ENCODE measurements at regions not wholly inside any gene's neighbourhood (a gene's known extent, or its start where the extent isn't known, plus 50 kb on each side); places are given as distances from the start of the nearest gene placed in this dataset.

- Histone ChIP-seq H3K27me3 (replicated peaks; ENCODE audit: insufficient read depth) (peaks cover 9% of the 10 kb centered on the region; the same call in 1 of the 2 replicates), H3K36me3 (ENCODE audit: low read depth) (no peaks in the 10 kb centered on the region), H3K79me2 (ENCODE audit: insufficient read depth) (no peaks in the 10 kb centered on the region), H3K4me3 (no peak overlapping the region), H4K20me1 (ENCODE audit: insufficient read depth) (no peaks in the 10 kb centered on the region), H3F3A (ENCODE audit: insufficient read depth) (peaks cover 30% of the 10 kb centered on the region), H3K27ac (no peak overlapping the region), H3K4me2 (ENCODE audit: unreplicated experiment) (no peak overlapping the region), H2AFZ (no peak overlapping the region), H3K4me1 (ENCODE audit: insufficient read depth) (peaks cover 24% of the 10 kb centered on the region), H3K9ac (no peak overlapping the region), H3K9me3 (ENCODE audit: low read depth) (no peaks in the 10 kb centered on the region), H3K9me2 (ENCODE audit: insufficient read depth) (no peaks in the 10 kb centered on the region)
- 76 to 79% methylated on average over 12 of the region's 12 CpGs for WGBS, 2 experiments (ENCODE audit: low coverage in 1 of 2, low lambda C conversion rate in 2 of 2, missing lambda C conversion rate in 2 of 2)
- DNase-seq: no peak
- TF ChIP-seq EZH2phosphoT487 (IDR thresholded peaks at IDR 0.05; ENCODE audit: insufficient read depth, low read depth): no peak
- no peak for TF ChIP-seq EZH2 (IDR thresholded peaks at IDR 0.05; ENCODE audit: insufficient read depth, poor library complexity, severe bottlenecking)
- in situ Hi-C loops (cut with MboI): no loop called here
Observed at GRCh38 chr7:30226614-30227268, 57.7 kb upstream of the ZNRF2 start.

GRCh38 chr7:30231271-30231670, 53.1 kb upstream of the ZNRF2 start:
- in situ Hi-C loops (cut with MboI): no loop called here
- 89 to 91% methylated on average over 1 of the region's 1 CpG for WGBS, 2 experiments (ENCODE audit: low coverage in 1 of 2, low lambda C conversion rate in 2 of 2, missing lambda C conversion rate in 2 of 2)
- H3K36me3 ChIP-seq (ENCODE audit: low read depth): no peaks in the 10 kb centered on the region
- 0 out of 2 replicates have a peak, but pooled peaks cover under 1% of the 10 kb centered on the region for H3F3A ChIP-seq (ENCODE audit: insufficient read depth)
- H3K4me1 ChIP-seq (ENCODE audit: insufficient read depth): peaks cover 2% of the 10 kb centered on the region; the same call in 1 of the 2 replicates
- no peak for DNase-seq
- H3K9me2 ChIP-seq (ENCODE audit: insufficient read depth): no peaks in the 10 kb centered on the region
- H4K20me1 ChIP-seq (ENCODE audit: insufficient read depth): no peaks in the 10 kb centered on the region
- H3K27ac ChIP-seq: no peak overlapping the region
- H2AFZ ChIP-seq: no peak overlapping the region
- H3K79me2 ChIP-seq (ENCODE audit: insufficient read depth): no peaks in the 10 kb centered on the region
- H3K9ac ChIP-seq: no peak overlapping the region
- H3K4me2 ChIP-seq (ENCODE audit: unreplicated experiment): no peak overlapping the region
- peaks cover 9% of the 10 kb centered on the region; the same call in 1 of the 2 replicates for H3K27me3 ChIP-seq (replicated peaks; ENCODE audit: insufficient read depth)
- TF ChIP-seq EZH2phosphoT487 (IDR thresholded peaks at IDR 0.05; ENCODE audit: insufficient read depth, low read depth): no peak
- TF ChIP-seq EZH2 (IDR thresholded peaks at IDR 0.05; ENCODE audit: insufficient read depth, poor library complexity, severe bottlenecking): no peak
- no peak overlapping the region for H3K4me3 ChIP-seq
- H3K9me3 ChIP-seq (ENCODE audit: low read depth): no peaks in the 10 kb centered on the region

- Histone ChIP-seq H3K4me3 (no peak overlapping the region), H3K9ac (no peak overlapping the region), H3K27ac (no peak overlapping the region), H3K36me3 (ENCODE audit: low read depth) (no peaks in the 10 kb centered on the region), H3K4me1 (ENCODE audit: insufficient read depth) (no peaks in the 10 kb centered on the region), H3K9me3 (ENCODE audit: low read depth) (no peaks in the 10 kb centered on the region), H3K79me2 (ENCODE audit: insufficient read depth) (no peaks in the 10 kb centered on the region), H3K9me2 (ENCODE audit: insufficient read depth) (no peaks in the 10 kb centered on the region), H4K20me1 (ENCODE audit: insufficient read depth) (no peaks in the 10 kb centered on the region), H2AFZ (no peak overlapping the region), H3F3A (ENCODE audit: insufficient read depth) (no peaks in the 10 kb centered on the region), H3K27me3 (replicated peaks; ENCODE audit: insufficient read depth) (peaks cover 9% of the 10 kb centered on the region; the same call in 1 of the 2 replicates), H3K4me2 (ENCODE audit: unreplicated experiment) (no peak overlapping the region)
- WGBS, 2 experiments (ENCODE audit: low coverage in 1 of 2, low lambda C conversion rate in 2 of 2, missing lambda C conversion rate in 2 of 2): 77 to 79% methylated on average over 4 of the region's 4 CpGs
- no peak for TF ChIP-seq EZH2phosphoT487 (IDR thresholded peaks at IDR 0.05; ENCODE audit: insufficient read depth, low read depth)
- in situ Hi-C loops (cut with MboI): no loop called here
- no peak for DNase-seq
Observed at GRCh38 chr7:30232391-30232790, 52.0 kb upstream of the ZNRF2 start.

All from GM23248 (cell line).